ENCODE measurements at regions not wholly inside any gene's neighbourhood (a gene's known extent, or its start where the extent isn't known, plus 50 kb on each side); places are given as distances from the start of the nearest gene placed in this dataset.

DNA sequence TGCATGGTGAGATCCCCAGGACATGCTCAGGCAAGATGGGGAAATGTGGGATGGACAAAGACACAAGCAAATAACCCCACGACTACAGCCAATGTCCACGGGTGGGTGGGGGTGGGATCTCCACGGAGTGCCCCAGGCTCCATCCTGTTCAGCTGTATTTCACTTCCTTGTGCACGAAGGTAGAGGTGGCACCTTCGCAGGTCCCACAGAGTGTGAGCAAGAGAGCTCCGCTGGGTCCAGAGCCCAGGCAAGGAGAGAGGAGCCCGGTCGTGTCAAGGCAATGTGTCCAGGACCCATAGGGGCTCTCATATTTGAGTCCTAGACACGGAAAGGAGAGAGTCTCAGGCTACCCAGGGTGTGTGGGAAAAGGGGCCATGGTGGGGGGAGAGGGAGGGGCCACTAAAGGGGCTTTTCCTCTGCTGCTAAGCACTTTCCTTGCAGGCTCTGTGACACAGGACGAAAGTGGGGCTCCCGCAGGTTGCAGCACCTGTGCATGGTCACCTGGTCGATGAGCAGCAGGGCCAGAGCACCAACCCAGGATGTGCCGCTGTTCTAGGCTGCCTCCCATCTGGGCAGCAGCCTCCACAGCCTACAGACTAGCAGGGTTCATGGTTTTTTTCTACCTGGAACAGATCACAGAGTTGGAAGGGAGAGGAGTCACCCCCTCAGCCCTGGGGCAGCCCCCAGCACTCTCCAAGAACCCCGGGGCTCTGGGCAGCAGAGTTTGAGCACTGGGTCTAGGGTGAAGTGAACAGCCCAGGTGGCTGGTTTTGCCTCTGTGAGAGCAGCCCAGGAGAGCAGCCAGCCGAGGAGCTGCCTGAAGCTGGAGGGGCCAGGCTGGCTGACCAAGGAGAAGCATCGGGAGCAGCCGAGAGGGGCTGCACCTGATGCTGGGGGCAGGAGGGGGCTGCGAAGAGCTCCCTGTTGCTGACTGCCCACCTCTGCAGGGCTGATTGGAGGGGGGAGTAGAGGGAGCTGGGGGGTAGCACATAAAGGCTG lies 100.7 kb upstream of the MVB12B start:
- Mint-ChIP-seq H3K4me3 (no peak overlapping the region), H3K27me3 (peaks cover 48% of the 10 kb centered on the region), H3K36me3 (no peaks in the 10 kb centered on the region), H3K4me1 (peaks cover 0 to 2% (median 1%) of the 10 kb centered on the region in 3 donors), H3K9me3 (peaks cover 0 to 7% (median 1%) of the 10 kb centered on the region in 3 donors), H3K27ac (no peak overlapping the region)

DNA sequence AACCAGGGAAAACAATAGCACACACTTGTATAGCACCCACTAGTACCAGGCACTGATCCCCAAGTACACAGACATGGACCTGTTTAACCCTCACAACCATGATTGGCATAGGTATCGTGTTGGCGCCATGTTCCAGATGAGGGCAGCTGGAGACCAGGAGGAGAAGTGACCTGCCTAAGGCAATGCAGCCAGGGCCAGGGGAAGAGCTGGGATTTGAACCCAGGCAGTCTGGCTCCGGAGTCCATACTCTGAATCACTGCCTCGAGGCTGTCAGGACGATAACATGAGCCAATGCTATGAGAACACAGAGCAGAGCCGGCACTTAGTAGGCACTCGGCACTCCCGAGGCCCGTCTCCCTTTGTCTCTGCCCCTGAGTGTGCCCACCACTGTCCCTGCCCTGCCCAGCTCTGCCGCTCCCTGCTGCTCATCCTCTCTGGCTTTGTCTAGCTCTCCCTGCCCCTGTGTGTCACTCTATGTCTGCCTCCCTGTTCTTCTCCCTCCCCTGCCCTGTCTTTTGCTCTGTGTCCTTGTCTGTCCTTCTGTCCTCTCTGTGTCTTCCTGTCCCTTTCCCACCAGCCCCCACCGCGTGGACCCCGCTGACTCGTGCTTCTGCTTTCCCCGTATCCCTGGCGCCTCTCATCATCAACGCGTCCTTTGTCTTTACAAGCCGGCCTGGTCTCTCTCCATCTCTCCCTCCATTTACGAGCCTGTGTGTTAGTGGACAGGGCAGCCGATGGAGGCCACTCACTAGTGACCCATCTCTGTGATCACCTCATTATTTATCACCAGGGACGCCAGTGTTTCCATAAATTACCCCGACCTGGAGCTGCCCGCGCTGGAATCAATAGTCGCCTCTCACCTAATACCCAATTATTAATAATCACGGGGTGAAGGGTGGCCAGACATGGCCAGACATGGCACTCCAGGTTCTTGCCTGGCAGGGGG lies 99.4 kb upstream of the MVB12B start:
- H3K36me3 Mint-ChIP-seq: no peaks in the 10 kb centered on the region
- H3K4me1 Mint-ChIP-seq: peaks cover 0 to 2% (median 1%) of the 10 kb centered on the region in 3 donors
- no peak overlapping the region for H3K27ac Mint-ChIP-seq
- peaks cover 40% of the 10 kb centered on the region for H3K27me3 Mint-ChIP-seq
- H3K4me3 Mint-ChIP-seq: no peak overlapping the region
- no peaks in the 10 kb centered on the region for H3K9me3 Mint-ChIP-seq

DNA sequence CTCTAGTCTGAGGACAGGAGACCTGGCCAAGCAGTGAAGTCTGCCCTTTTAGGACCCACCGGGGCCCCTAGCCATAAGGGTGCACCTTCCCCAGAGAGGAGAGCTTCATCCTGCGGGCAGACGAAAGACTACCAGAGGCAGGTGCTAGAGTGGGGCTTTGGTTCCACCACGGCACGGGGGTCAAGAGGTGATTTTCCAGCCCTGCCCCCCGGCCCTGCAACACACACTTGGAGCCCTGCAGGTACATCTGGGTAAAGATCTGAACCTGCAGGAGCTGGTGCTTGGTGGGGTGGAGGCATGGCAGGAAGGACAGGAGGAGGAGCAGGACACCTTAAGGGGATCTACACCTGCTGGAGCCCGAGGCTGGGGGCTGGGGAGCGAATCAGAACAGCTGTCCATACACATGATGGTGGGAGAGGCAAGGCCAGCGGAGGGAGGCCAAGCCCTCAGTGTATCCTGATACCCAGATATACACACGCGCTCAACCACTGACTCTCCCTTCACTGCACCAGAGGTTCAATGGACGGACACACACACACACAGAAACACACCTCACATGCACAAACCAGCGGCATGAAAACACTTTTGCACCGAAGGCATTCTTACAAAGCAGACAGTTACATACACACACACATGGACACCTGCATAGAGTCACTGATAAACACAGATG lies 98.4 kb upstream of the MVB12B start:
- H3K36me3 Mint-ChIP-seq: no peaks in the 10 kb centered on the region
- H3K27ac Mint-ChIP-seq: no peak overlapping the region
- H3K4me3 Mint-ChIP-seq: no peak overlapping the region
- peaks cover 43% of the 10 kb centered on the region for H3K27me3 Mint-ChIP-seq
- H3K4me1 Mint-ChIP-seq: peaks cover 0 to 2% (median 1%) of the 10 kb centered on the region in 3 donors
- no peaks in the 10 kb centered on the region for H3K9me3 Mint-ChIP-seq

DNA sequence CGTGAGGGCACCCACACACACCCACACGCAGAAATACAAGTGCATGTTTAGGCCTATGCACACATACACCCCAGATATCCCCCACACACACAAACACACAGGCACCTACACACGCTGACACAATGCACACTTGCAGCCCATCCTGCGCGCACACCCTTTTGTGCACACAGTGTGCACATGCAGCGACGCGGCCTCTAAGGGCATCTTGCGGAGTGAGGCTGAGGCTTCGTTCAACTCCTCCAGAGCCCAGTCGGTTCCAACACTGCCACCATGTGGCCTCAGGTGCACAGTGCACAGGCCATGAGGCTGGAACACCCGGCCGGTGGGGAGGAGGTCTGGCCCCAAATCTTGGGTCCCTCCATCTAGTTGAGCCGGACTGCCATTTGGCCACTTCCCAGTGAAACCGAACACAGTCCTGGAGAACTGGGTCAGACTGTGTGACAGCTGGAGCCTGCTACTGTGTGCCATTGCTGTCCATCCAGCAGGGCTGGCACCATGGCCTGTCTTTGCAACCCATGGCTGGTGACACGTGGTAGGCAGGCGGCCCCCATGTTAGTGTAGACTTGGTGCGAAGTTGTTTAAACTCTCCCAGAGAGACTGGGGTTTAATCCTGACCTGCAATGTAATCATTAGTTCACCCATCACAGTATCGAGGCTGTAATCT lies 97.7 kb upstream of the MVB12B start:
- H3K4me1 Mint-ChIP-seq: peaks cover 0 to 2% (median 1%) of the 10 kb centered on the region in 3 donors
- H3K4me3 Mint-ChIP-seq: no peak overlapping the region
- no peak overlapping the region for H3K27ac Mint-ChIP-seq
- H3K27me3 Mint-ChIP-seq: peaks cover 40% of the 10 kb centered on the region
- no peaks in the 10 kb centered on the region for H3K9me3 Mint-ChIP-seq
- H3K36me3 Mint-ChIP-seq: no peaks in the 10 kb centered on the region

DNA sequence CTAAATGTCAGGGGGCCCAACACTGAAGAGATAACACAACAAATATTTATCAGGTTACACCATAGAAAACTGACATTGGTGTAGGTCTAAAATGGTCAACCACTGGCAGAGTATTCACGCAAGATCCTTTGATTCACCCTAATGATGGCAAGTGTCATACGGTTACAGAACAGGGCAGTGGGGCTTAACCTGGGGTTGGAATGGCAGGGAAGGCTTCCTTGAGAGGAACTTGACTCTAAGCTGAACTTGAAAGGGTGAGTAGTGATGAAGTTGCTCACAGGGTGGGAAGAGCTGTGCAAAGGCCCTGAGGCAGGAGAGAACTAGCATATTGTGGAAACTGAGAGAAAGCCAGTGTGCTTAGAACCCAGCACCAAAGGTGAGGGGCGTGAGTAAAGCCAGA lies 97.1 kb upstream of the MVB12B start:
- H3K36me3 Mint-ChIP-seq: no peaks in the 10 kb centered on the region
- peaks cover 35% of the 10 kb centered on the region for H3K27me3 Mint-ChIP-seq
- no peak overlapping the region for H3K4me3 Mint-ChIP-seq
- no peaks in the 10 kb centered on the region for H3K9me3 Mint-ChIP-seq
- H3K4me1 Mint-ChIP-seq: peaks cover 0 to 2% (median 0%) of the 10 kb centered on the region in 3 donors
- peak overlapping the region in 1 of 3 donors; percentile 65 for H3K27ac Mint-ChIP-seq

DNA sequence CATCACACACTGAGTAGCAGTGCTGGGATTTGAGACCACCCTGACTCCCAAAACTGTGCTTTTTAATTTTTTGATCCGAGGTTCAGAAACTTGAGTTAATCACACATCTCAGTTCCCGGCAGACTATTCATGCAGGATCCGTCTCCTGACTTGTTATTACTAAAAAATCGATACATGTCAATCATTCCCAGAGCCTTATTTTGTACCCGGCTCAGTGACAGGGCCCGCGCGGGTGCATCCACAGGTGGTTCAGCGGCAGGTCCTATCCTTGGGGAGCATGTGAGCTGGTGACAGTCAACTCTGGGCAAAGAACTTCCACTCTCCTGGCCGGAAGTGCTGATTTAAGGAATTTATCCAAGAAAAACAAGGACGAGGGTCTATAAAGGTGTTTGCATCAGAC lies 95.9 kb upstream of the MVB12B start:
- Mint-ChIP-seq H3K4me3 (no peak overlapping the region), H3K27me3 (peaks cover 29% of the 10 kb centered on the region), H3K9me3 (no peaks in the 10 kb centered on the region), H3K36me3 (no peaks in the 10 kb centered on the region), H3K4me1 (peaks cover 0 to 2% (median 0%) of the 10 kb centered on the region in 3 donors), H3K27ac (no peak overlapping the region)

DNA sequence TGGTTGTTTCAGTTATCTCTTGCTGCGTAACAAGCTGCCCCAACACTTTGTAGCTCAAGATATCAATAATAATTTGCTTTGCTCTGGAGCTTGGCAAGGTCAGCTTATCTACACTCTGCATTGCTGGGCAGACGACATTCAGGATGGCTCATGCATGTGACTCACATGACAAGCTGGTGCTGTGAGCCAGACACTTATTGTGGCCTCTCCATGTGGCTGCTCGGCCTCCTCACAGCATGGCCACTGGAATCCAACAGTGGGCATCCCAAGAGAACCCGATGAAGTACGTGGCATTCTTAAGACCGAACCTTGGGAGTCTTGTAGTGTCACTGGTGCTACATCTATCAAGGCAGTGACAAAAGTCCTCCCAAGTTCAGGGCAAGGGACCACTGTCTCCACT lies 94.2 kb upstream of the MVB12B start:
- Mint-ChIP-seq H3K27ac (no peak overlapping the region), H3K36me3 (no peaks in the 10 kb centered on the region), H3K9me3 (no peaks in the 10 kb centered on the region), H3K4me3 (no peak overlapping the region), H3K27me3 (peaks cover 19% of the 10 kb centered on the region), H3K4me1 (peaks cover 0 to 2% (median 0%) of the 10 kb centered on the region in 3 donors)

DNA sequence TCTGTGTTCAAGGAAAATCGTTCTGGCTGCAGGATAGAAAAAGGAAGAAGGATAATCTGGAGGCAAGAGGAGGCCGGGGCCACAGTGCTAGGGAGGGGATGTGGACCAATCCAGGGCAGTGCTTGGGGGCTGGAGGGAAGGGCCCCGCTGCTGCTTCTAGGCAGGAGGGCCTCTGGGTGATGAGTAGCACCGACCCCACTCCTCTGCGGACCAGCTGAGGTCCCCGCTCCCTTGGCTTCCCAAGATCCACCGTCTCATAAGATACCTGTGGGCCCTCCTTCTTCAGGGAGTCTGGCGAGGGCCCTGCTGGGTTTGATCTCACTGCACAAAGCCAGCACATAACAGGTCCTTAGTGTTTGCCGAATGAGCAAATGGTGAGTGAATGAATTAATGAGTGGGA lies 93.5 kb upstream of the MVB12B start:
- Mint-ChIP-seq H3K36me3 (no peaks in the 10 kb centered on the region), H3K4me1 (peaks cover 0 to 2% (median 0%) of the 10 kb centered on the region in 3 donors), H3K27me3 (peaks cover 18% of the 10 kb centered on the region), H3K9me3 (no peaks in the 10 kb centered on the region), H3K4me3 (no peak overlapping the region), H3K27ac (no peak overlapping the region)

DNA sequence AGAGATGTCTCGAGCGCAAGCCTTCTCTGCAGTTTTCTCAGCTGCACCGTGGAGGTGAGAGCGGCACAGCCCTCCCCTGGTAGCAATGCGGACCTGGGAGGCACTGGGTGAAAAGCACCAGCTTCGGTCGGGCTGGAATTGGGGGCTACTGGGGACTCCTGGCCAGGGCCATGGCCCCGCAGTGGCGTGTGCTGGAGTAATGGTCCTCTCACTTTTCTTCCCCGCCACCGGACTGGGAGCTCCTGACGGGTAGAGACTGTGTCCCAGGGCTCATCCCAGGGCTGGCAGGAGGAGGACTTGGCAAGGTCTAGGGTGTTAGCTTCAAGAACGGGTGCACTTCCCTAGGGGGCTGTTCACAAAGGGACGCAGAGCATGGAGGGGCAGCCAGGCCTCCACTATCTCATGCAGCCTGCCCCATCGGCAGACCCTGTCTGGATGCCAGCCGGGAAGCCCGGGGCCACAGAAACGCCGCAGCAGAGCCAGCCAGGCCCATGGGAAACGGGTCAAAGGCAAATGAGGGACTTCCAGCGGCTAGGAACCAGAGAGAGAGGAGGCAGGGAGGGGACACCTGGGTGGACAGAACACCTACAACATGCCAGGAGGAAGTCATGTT lies 92.6 kb upstream of the MVB12B start:
- Mint-ChIP-seq H3K9me3 (no peaks in the 10 kb centered on the region), H3K4me1 (no peaks in the 10 kb centered on the region), H3K27ac (no peak overlapping the region), H3K4me3 (no peak overlapping the region), H3K27me3 (peaks cover 12% of the 10 kb centered on the region), H3K36me3 (no peaks in the 10 kb centered on the region)

DNA sequence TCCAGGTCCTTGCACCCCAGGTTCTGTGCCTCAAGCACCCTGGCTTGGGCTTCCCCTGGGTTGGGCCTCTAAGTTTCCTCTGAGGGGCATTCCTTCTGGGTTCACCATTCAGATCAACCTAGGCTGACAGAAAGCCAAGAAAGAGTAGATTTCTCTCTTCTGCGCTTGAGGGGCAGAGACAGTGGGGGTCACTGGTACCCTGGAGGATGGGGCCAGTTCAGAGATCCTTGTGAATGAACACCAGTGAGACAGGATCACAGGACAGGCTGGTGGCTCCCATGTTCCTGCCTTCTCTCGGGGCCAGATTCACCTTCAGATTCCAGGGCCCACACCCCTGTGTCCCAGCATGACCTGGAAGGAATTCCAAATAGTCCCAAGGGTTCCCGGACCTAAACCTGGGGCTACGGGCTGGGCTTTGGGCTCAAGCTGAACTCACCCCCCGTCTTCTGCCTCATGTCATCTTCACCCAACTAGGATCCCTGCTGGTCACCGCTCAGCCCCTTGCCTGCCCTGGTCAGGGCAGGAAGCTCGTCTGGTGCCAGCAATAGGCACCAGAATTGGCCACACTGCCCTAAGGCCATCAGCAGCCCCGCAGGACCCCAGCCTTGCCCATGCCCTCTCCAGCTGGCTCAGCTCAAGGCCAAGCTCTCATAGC lies 91.8 kb upstream of the MVB12B start:
- H3K36me3 Mint-ChIP-seq: no peaks in the 10 kb centered on the region
- peaks cover 0 to 2% (median 0%) of the 10 kb centered on the region in 3 donors for H3K9me3 Mint-ChIP-seq
- H3K4me1 Mint-ChIP-seq: peaks cover 0 to 2% (median 0%) of the 10 kb centered on the region in 3 donors
- H3K27ac Mint-ChIP-seq: no peak overlapping the region
- H3K4me3 Mint-ChIP-seq: no peak overlapping the region
- peaks cover 10% of the 10 kb centered on the region for H3K27me3 Mint-ChIP-seq

DNA sequence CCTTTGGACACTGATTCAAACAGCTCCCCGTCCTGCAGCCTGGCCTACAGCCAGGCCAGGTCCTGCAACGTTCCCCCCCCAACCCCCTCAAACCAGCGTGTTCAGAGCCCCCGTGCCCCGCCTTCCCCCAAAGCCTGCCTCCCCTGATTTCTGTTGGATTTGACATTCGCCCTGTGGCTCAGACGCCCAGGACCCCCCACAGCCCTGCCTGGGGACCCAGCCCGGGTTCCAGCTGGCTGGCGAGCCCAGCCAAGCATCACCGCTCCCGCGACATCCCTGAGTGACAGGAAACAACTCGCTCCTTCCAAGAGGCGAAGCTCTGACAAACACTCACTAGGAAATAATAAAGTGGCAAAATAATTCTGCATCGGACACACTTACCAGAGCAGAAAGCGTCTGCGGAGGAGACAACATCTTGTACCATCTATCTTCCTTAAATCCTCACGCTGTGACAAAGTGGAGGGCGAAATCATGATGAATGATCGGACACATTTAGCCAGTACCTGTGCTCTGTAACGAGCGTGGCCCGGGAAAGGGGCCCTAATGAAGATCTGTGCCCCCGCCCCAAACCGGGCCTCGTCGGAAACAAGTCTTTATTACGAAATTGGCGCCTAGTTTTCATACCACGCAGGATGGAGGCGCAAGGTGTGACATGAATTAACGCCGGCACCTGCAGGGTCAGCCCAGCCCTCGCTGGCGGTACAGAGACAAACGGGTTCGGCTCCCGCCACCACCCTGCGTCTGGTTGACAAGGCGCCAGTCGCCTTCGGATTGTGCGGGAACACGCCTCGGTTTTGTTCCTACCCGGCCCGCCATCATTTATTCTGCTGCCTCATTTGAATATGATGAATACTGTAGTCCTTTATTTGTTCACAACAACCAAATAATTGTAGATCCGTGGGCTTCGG lies 91.0 kb upstream of the MVB12B start:
- peaks cover 0 to 7% (median under 1%) of the 10 kb centered on the region in 3 donors for H3K4me1 Mint-ChIP-seq
- H3K36me3 Mint-ChIP-seq: no peaks in the 10 kb centered on the region
- H3K9me3 Mint-ChIP-seq: peaks cover 0 to 2% (median 0%) of the 10 kb centered on the region in 3 donors
- H3K27me3 Mint-ChIP-seq: peaks cover 10% of the 10 kb centered on the region
- H3K27ac Mint-ChIP-seq: peak overlapping the region in 1 of 3 donors; percentile 74
- no peak overlapping the region for H3K4me3 Mint-ChIP-seq

DNA sequence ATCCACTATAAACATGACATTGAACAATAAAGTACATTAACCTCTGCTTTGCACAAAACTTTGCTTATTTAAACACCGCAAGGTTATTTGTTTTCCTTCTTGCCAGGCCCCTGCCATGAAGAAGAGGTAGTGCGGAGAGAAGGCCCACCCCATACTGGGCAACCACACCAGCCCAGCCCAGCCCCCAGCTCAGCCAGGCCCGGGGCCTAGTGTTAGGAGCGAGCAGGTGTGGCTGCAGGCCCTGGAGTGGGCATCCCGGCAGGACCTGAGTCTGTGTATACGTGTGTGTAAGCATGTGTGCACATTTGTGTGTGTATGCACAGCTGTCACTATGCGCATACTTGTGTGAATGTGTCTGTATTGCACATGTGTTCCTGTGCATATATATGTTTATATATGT lies 90.4 kb upstream of the MVB12B start:
- Mint-ChIP-seq H3K27ac (no peak overlapping the region), H3K27me3 (peaks cover 6% of the 10 kb centered on the region), H3K4me1 (peaks cover 0 to 9% (median 4%) of the 10 kb centered on the region in 3 donors), H3K36me3 (no peaks in the 10 kb centered on the region), H3K9me3 (peaks cover 0 to 3% (median 0%) of the 10 kb centered on the region in 3 donors), H3K4me3 (no peak overlapping the region)
